ENCODE measurements at regions not wholly inside any gene's neighbourhood (a gene's known extent, or its start where the extent isn't known, plus 50 kb on each side); places are given as distances from the start of the nearest gene placed in this dataset.
"Not testable (repeated sequence)": the region's sequence is repeated elsewhere in the genome, so short reads cannot be mapped to it uniquely, and the experiment has no call there.

- no peak overlapping the region for H3K4me3 Mint-ChIP-seq
- H3K9me3 Mint-ChIP-seq = no peaks in the 10 kb centered on the region
- no peaks in the 10 kb centered on the region for H3K36me3 Mint-ChIP-seq (ENCODE audit: low read depth)
- no peaks in the 10 kb centered on the region for H3K4me1 Mint-ChIP-seq (ENCODE audit: low read depth)
- intact Hi-C loops (cut with micrococcal nuclease) = no loop called here
- peaks cover 8% of the 10 kb centered on the region for H3K27me3 Mint-ChIP-seq
- H3K27ac Mint-ChIP-seq = no peak overlapping the region
These were observed 69.7 kb upstream of the DCLK2 start for GRCh38 chr4:150008546-150008945.

DNA sequence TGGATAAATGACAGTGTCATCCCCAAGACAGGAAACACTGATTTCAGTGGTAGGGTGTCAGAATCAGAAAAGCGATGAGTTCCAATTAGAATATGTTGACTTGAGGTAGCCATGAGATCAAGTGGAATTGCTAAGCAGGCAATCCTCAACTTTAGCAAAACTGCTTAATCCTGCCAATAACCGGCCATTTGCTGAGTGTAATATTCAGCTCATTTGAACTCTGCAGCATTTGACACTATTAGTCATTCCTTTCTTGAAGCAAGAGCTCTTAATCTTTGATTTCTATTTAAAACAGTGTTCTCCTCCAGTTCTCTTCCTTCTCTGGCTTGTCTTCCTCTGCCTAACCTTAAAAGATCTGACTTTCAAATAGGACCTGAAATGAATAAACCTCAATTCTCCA lies 68.7 kb upstream of the DCLK2 start:
- no peak overlapping the region for H3K4me3 Mint-ChIP-seq
- no peaks in the 10 kb centered on the region for H3K36me3 Mint-ChIP-seq (ENCODE audit: low read depth)
- H3K9me3 Mint-ChIP-seq = no peaks in the 10 kb centered on the region
- H3K27me3 Mint-ChIP-seq = peaks cover 8% of the 10 kb centered on the region
- H3K4me1 Mint-ChIP-seq (ENCODE audit: low read depth) = no peaks in the 10 kb centered on the region
- no peak overlapping the region for H3K27ac Mint-ChIP-seq
- intact Hi-C loops (cut with micrococcal nuclease) = no loop called here

- H3K27me3 Mint-ChIP-seq = peaks cover 7% of the 10 kb centered on the region
- no peak overlapping the region for H3K4me3 Mint-ChIP-seq
- no peaks in the 10 kb centered on the region for H3K9me3 Mint-ChIP-seq
- H3K36me3 Mint-ChIP-seq (ENCODE audit: low read depth) = no peaks in the 10 kb centered on the region
- H3K27ac Mint-ChIP-seq = no peak overlapping the region
- intact Hi-C loops (cut with micrococcal nuclease) = loop anchor here (2.0 kb wide), 1 partner anchor 198 kb away; no protein-coding TSS in a partner anchor
- H3K4me1 Mint-ChIP-seq (ENCODE audit: low read depth) = peaks cover under 1% of the 10 kb centered on the region
These were observed 67.6 kb upstream of the DCLK2 start for GRCh38 chr4:150010525-150011126.

DNA sequence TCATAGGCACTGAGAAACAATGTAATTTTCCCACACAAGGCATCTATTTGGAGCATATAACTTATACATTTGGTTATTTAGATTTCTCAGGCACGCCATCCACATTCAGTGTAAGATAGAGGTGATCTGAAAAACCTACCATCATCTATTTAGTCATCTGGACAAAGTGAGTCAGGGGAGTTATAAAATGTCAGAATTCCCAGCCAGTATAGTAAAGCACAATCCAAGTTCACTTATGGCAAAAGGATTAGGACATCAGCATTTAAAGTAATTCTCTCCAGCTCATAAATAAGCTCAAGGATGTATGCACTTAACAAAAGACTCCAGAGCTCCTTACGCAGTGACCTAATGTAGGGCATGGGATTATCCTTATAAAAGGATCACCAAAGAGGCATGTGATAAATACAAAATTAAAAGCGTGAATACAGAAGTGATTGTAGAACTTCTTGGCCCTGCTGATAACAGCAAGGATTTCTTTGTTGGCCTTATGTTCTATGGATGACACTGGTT lies 65.3 kb upstream of the DCLK2 start:
- Mint-ChIP-seq H3K9me3 (peaks cover 18% of the 10 kb centered on the region), H3K27ac (no peak overlapping the region), H3K4me3 (no peak overlapping the region), H3K27me3 (peaks cover 1% of the 10 kb centered on the region), H3K36me3 (ENCODE audit: low read depth) (no peaks in the 10 kb centered on the region), H3K4me1 (ENCODE audit: low read depth) (peaks cover 12% of the 10 kb centered on the region)
- intact Hi-C loops (cut with micrococcal nuclease) = no loop called here

DNA sequence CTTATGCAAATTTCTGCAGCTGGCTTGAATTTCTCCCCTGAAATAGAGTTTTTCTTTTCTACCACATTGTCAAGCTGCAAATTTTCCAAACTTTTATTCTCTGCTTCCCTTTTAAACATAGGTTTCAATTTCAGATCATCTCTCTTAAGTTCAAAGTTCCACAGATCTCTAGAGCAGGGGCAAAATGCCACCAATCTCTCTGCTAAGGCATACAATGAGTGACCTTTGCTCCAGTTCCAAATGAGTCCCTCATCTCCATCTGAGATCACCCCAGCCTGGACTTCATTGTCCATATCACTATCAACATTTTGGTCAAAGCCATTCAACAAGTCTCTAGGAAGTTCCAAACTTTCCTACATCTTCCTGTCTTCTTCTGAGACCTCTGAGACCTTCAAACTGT lies 62.3 kb upstream of the DCLK2 start:
- H3K27me3 Mint-ChIP-seq; H3K36me3 Mint-ChIP-seq (ENCODE audit: low read depth); H3K4me3 Mint-ChIP-seq; intact Hi-C loops (cut with micrococcal nuclease); H3K27ac Mint-ChIP-seq: not testable (repeated sequence)
- H3K9me3 Mint-ChIP-seq = peaks cover 20% of the 10 kb centered on the region
- peaks cover 12% of the 10 kb centered on the region for H3K4me1 Mint-ChIP-seq (ENCODE audit: low read depth)

GRCh38 chr4:150016621-150017020 lies 61.6 kb upstream of the DCLK2 start:
- H3K36me3 Mint-ChIP-seq (ENCODE audit: low read depth); H3K27me3 Mint-ChIP-seq; intact Hi-C loops (cut with micrococcal nuclease); H3K27ac Mint-ChIP-seq; H3K4me3 Mint-ChIP-seq: not testable (repeated sequence)
- Mint-ChIP-seq H3K9me3 (peaks cover 20% of the 10 kb centered on the region), H3K4me1 (ENCODE audit: low read depth) (peaks cover 12% of the 10 kb centered on the region)

DNA sequence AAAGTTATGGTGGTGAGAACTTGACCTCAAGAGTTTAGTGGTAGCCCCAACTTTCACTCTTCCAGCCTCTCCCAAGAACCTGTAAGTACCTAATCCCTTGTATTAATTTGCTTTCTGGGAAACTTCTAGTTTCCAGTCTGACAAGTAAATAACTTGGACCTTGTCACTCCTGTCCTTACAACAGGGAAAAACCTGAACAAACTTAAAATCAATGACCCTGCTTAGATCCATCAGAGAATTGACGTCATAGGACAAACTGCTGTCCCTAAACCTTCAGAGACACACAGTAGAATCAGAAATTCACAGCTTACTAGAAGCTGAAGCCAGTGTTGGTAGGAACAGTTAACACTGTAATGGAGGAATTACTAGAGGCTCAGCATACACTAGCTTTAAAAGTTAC lies 60.0 kb upstream of the DCLK2 start:
- intact Hi-C loops (cut with micrococcal nuclease) = no loop called here
- Mint-ChIP-seq H3K9me3 (peaks cover 20% of the 10 kb centered on the region), H3K36me3 (ENCODE audit: low read depth) (no peaks in the 10 kb centered on the region), H3K4me3 (no peak overlapping the region), H3K27me3 (peaks cover 1% of the 10 kb centered on the region), H3K4me1 (ENCODE audit: low read depth) (peaks cover 12% of the 10 kb centered on the region), H3K27ac (no peak overlapping the region)

- Mint-ChIP-seq H3K4me1 (ENCODE audit: low read depth) (peaks cover 3% of the 10 kb centered on the region), H3K36me3 (ENCODE audit: low read depth) (no peaks in the 10 kb centered on the region), H3K27ac (no peak overlapping the region), H3K9me3 (peaks cover 31% of the 10 kb centered on the region), H3K27me3 (peaks cover 5% of the 10 kb centered on the region), H3K4me3 (no peak overlapping the region)
- intact Hi-C loops (cut with micrococcal nuclease) = no loop called here
These were observed 56.8 kb upstream of the DCLK2 start for GRCh38 chr4:150021483-150021882.

- H3K27me3 Mint-ChIP-seq = peaks cover 5% of the 10 kb centered on the region
- no peak overlapping the region for H3K27ac Mint-ChIP-seq
- no peaks in the 10 kb centered on the region for H3K36me3 Mint-ChIP-seq (ENCODE audit: low read depth)
- no peak overlapping the region for H3K4me3 Mint-ChIP-seq
- intact Hi-C loops (cut with micrococcal nuclease) = no loop called here
- H3K4me1 Mint-ChIP-seq (ENCODE audit: low read depth) = no peaks in the 10 kb centered on the region
- H3K9me3 Mint-ChIP-seq = peaks cover 32% of the 10 kb centered on the region
These were observed 54.8 kb upstream of the DCLK2 start for GRCh38 chr4:150023489-150023888.

DNA sequence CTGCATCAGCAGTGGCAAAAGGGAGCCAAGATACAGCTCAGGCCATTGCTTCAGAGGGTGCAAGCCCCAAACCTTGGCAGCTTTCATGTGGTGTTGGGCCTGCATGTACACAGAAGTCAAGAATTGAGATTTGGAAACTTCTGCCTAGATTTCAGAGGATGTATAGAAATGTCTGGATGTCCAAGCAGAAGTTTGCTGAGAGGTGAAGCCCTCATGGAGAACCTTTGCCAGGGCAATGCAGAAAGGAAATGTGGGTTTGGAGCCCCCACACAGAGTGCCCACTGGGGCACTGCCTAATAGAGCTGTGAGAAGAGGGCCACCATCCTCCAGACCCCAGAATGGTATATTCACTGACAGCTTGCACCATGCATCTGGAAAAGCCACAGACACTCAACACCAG lies 51.3 kb upstream of the DCLK2 start:
- H3K27me3 Mint-ChIP-seq; H3K4me3 Mint-ChIP-seq; H3K27ac Mint-ChIP-seq; H3K4me1 Mint-ChIP-seq (ENCODE audit: low read depth); H3K36me3 Mint-ChIP-seq (ENCODE audit: low read depth); intact Hi-C loops (cut with micrococcal nuclease): not testable (repeated sequence)
- peaks cover 32% of the 10 kb centered on the region for H3K9me3 Mint-ChIP-seq
